Glutamatergic neuron (in vitro differentiated cells): ENCODE measurements at regions not wholly inside any gene's neighbourhood (a gene's known extent, or its start where the extent isn't known, plus 50 kb on each side); places are given as distances from the start of the nearest gene placed in this dataset.

Experiments used
- DNase-seq: peaks from one replicate; pipeline ENCODE4 v3.0.0; 2022
- H3K27ac Mint-ChIP-seq: one replicate; pipeline ENCODE4 v1.8.0; 2020; ENCODE audit warnings: mild to moderate bottlenecking, mixed read lengths, inconsistent platforms; ENCODE audit not compliant: unreplicated experiment
- H3K27me3 Mint-ChIP-seq: one replicate; pipeline ENCODE4 v1.8.0; 2020; ENCODE audit warnings: mild to moderate bottlenecking, moderate library complexity, mixed read lengths, inconsistent platforms; ENCODE audit not compliant: unreplicated experiment
- H3K36me3 Mint-ChIP-seq: one replicate; pipeline ENCODE4 v1.8.0; 2020; ENCODE audit warnings: mild to moderate bottlenecking, mixed read lengths, inconsistent platforms; ENCODE audit not compliant: unreplicated experiment
- H3K4me1 Mint-ChIP-seq: one replicate; pipeline ENCODE4 v1.8.0; 2020; ENCODE audit warnings: mild to moderate bottlenecking, low read depth, mixed read lengths, inconsistent platforms; ENCODE audit not compliant: unreplicated experiment
- H3K4me3 Mint-ChIP-seq: one replicate; pipeline ENCODE4 v1.8.0; 2020; ENCODE audit warnings: mild to moderate bottlenecking, mixed read lengths, inconsistent platforms; ENCODE audit not compliant: unreplicated experiment
- H3K9me3 Mint-ChIP-seq: one replicate; pipeline ENCODE4 v1.8.0; 2020; ENCODE audit warnings: mild to moderate bottlenecking, moderate library complexity, mixed read lengths, inconsistent platforms; ENCODE audit not compliant: unreplicated experiment
- TF ChIP-seq, protein P1 (sequence below): fragments of 200-600 bp; sonication (generic); IDR thresholded peaks from one replicate; pipeline ENCODE4 v1.5.0; 2021; ENCODE audit not compliant: partially characterized antibody, unreplicated experiment

DNA sequence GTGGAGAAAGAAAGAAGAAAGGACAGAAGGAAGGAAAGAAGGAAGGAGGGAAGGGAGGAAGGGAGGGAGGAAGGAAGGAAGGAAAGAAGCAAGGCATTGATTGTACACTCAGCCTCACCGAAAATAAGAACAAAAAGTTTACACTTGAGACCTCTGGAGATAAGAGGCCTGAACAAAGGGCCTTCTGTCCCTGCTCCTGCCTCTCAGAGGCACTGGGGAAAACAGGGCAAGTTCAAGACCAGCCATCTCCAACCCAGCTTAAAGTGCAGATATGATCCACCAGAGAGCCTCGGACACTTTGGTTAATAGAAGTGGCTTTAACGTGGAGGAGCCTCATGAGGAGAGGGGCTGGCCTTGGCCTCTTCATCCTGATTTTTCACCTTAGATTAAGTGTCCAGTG, 582.9 kb upstream of the PPP2R3A start:
- TF ChIP-seq, protein P1, sequence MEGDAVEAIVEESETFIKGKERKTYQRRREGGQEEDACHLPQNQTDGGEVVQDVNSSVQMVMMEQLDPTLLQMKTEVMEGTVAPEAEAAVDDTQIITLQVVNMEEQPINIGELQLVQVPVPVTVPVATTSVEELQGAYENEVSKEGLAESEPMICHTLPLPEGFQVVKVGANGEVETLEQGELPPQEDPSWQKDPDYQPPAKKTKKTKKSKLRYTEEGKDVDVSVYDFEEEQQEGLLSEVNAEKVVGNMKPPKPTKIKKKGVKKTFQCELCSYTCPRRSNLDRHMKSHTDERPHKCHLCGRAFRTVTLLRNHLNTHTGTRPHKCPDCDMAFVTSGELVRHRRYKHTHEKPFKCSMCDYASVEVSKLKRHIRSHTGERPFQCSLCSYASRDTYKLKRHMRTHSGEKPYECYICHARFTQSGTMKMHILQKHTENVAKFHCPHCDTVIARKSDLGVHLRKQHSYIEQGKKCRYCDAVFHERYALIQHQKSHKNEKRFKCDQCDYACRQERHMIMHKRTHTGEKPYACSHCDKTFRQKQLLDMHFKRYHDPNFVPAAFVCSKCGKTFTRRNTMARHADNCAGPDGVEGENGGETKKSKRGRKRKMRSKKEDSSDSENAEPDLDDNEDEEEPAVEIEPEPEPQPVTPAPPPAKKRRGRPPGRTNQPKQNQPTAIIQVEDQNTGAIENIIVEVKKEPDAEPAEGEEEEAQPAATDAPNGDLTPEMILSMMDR: no peak
- Mint-ChIP-seq H3K4me1 (peaks cover 7% of the 10 kb centered on the region), H3K27ac (no peak overlapping the region)

DNA sequence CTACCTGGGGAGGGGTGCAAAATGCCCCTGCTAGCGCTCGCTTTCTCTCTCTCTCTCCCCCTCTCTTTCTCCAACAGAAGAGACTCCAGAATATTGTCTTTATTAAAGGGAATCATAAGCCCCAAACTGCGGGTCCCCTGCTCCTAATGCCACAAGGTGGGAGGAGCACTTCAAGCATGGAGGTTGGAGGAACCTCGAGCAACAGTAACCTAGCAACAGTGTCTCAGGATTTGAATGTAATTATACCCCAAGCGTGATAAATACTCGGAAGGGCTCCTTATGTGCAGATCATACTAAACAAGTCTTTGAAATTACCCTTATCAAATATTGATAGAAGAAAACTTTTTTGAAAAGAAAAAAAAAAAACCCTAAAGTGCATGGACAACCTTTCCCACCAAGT, 582.2 kb upstream of the PPP2R3A start:
- Mint-ChIP-seq H3K27ac (no peak overlapping the region), H3K9me3 (peaks cover 3% of the 10 kb centered on the region), H3K36me3 (no peaks in the 10 kb centered on the region), H3K4me1 (peaks cover 7% of the 10 kb centered on the region), H3K4me3 (no peak overlapping the region), H3K27me3 (peaks cover 1% of the 10 kb centered on the region)
- DNase-seq: no peak
- TF ChIP-seq, protein P1: no peak

More for the DNA sequence above, 582.9 kb upstream of the PPP2R3A start:
- peaks cover 3% of the 10 kb centered on the region for H3K9me3 Mint-ChIP-seq
- H3K4me3 Mint-ChIP-seq: no peak overlapping the region
- peaks cover 1% of the 10 kb centered on the region for H3K27me3 Mint-ChIP-seq
- DNase-seq: no peak
- H3K36me3 Mint-ChIP-seq: no peaks in the 10 kb centered on the region

DNA sequence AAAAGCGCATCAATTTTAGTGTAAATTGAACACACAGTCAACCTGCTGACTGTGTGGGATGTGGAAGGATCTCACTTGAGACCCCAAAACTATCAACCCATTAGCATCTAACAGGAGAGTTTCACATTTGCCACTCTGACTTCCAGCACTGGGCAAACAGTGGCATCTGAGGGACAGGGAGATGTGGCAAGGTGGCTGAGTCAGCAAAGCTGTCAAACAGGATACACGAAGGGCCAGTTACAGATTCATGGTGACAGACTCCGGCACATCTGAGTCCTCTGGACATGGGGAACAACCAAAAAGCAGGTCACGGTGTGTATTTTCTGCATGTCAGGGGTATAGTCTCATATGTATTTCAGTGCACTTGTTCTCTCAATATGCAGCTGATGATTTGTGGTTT, 573.4 kb upstream of the PPP2R3A start:
- DNase-seq: no peak
- TF ChIP-seq, protein P1: no peak
- H3K27ac Mint-ChIP-seq: no peak overlapping the region
- no peaks in the 10 kb centered on the region for H3K4me1 Mint-ChIP-seq
- H3K4me3 Mint-ChIP-seq: no peak overlapping the region
- no peaks in the 10 kb centered on the region for H3K9me3 Mint-ChIP-seq
- peaks cover 13% of the 10 kb centered on the region for H3K36me3 Mint-ChIP-seq
- H3K27me3 Mint-ChIP-seq: peaks cover 4% of the 10 kb centered on the region

DNA sequence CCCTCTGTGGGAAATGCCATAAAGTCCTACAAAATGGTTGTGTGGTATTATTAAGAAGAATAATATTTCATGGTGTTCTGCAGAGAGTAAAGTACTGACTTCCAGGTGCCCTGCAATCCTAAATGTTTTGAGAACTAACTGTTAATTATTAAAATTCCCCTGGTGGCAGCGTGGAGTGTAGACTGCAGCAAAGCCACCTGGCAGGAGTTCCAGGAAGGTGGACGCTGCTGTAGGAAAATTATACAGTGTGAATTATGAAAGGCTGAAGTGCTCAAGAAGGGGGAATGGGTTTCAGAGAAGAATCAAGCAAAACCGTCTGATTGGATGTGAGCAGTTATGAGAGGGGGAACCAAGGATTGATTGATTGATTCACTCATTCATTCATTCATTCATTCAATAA, 572.4 kb upstream of the PPP2R3A start:
- no peak overlapping the region for H3K27ac Mint-ChIP-seq
- no peak overlapping the region for H3K4me3 Mint-ChIP-seq
- DNase-seq: no peak
- H3K27me3 Mint-ChIP-seq: peaks cover 4% of the 10 kb centered on the region
- H3K4me1 Mint-ChIP-seq: no peaks in the 10 kb centered on the region
- H3K9me3 Mint-ChIP-seq: no peaks in the 10 kb centered on the region
- TF ChIP-seq, protein P1: no peak
- H3K36me3 Mint-ChIP-seq: peaks cover 13% of the 10 kb centered on the region

DNA sequence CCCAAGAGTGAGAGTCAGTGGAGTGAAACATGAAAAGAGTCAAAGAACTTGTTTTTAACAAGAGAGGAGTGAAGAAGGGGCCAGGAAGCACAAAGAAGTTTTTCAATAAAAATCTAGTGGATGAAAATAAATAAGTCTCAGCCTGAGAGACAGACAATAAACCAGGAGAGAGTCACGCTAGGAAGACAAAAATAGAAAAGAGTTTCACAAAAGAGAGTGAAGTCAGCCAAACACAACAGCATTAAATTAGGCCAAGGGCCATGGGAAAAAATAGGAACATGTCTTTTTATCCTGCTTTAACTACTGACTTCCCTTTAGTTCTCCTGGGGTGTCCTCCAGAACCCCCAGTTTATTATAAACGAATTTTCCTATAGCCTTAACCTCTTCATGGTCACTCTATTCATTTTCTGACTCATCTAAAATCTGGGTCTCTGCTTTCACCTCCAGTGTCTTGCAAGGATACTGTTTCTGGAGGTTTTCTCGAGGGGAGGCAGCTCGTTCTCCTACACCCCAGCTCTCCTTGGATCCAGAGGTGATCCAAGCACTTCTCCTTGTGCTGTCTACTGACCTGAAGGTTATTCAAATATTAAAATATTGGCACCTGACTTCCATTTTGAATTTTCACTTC, 571.5 kb upstream of the PPP2R3A start:
- TF ChIP-seq, protein P1: no peak
- H3K4me3 Mint-ChIP-seq: no peak overlapping the region
- DNase-seq: no peak

More for the DNA sequence above, 571.5 kb upstream of the PPP2R3A start:
- H3K9me3 Mint-ChIP-seq: peaks cover 5% of the 10 kb centered on the region
- H3K36me3 Mint-ChIP-seq: peaks cover 16% of the 10 kb centered on the region
- no peaks in the 10 kb centered on the region for H3K4me1 Mint-ChIP-seq
- no peak overlapping the region for H3K27ac Mint-ChIP-seq
- peaks cover 5% of the 10 kb centered on the region for H3K27me3 Mint-ChIP-seq
